GM04503 (cell line): ENCODE measurements at regions not wholly inside any gene's neighbourhood (a gene's known extent, or its start where the extent isn't known, plus 50 kb on each side); places are given as distances from the start of the nearest gene placed in this dataset.
"Not testable (repeated sequence)": the region's sequence is repeated elsewhere in the genome, so short reads cannot be mapped to it uniquely, and the experiment has no call there.

Source experiments
- DNase-seq: peaks from one replicate; pipeline ENCODE4 v3.0.0-alpha.2; 2012; ENCODE audit warnings: low read depth

GRCh38 chr20:12949429-12949980 is 59.3 kb upstream of the SPTLC3 start:
- DNase-seq = no peak

GRCh38 chr20:12954254-12954653 is 54.5 kb upstream of the SPTLC3 start:
- not testable (repeated sequence) for DNase-seq

GRCh38 chr20:12955611-12956010 is 53.2 kb upstream of the SPTLC3 start:
- DNase-seq = no peak

GRCh38 chr20:12956303-12956702 is 52.5 kb upstream of the SPTLC3 start:
- DNase-seq = no peak

GRCh38 chr20:12957968-12958367 is 50.8 kb upstream of the SPTLC3 start:
- no peak for DNase-seq
